ENCODE measurements at regions not wholly inside any gene's neighbourhood (a gene's known extent, or its start where the extent isn't known, plus 50 kb on each side); places are given as distances from the start of the nearest gene placed in this dataset.

DNA sequence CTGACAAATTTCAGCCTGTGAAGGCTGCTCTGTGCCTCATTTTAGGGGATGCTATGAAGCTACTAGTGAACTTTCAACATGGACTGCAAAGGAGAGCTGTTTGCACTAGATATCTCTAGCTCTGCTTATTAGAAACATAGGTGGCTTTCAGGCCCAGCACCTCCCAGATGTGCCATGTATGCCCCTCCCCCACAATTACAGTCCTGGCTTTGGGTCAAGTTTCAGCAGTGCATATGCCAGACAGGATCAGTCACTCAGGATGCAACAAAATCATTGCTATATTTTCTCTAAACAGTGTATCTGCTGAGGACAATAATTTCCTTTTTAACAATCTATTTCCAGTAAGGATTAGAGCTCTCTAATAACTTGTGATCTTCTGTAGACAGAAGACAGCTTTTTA, 178.8 kb upstream of the STAC start:
- TF ChIP-seq POLR2A (IDR thresholded peaks at IDR 0.05): no peak
- TF ChIP-seq, protein P1, sequence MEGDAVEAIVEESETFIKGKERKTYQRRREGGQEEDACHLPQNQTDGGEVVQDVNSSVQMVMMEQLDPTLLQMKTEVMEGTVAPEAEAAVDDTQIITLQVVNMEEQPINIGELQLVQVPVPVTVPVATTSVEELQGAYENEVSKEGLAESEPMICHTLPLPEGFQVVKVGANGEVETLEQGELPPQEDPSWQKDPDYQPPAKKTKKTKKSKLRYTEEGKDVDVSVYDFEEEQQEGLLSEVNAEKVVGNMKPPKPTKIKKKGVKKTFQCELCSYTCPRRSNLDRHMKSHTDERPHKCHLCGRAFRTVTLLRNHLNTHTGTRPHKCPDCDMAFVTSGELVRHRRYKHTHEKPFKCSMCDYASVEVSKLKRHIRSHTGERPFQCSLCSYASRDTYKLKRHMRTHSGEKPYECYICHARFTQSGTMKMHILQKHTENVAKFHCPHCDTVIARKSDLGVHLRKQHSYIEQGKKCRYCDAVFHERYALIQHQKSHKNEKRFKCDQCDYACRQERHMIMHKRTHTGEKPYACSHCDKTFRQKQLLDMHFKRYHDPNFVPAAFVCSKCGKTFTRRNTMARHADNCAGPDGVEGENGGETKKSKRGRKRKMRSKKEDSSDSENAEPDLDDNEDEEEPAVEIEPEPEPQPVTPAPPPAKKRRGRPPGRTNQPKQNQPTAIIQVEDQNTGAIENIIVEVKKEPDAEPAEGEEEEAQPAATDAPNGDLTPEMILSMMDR (IDR thresholded peaks at IDR 0.05): no peak
